Cardiac septum (tissue), 1 donor: ENCODE measurements at regions not wholly inside any gene's neighbourhood (a gene's known extent, or its start where the extent isn't known, plus 50 kb on each side); places are given as distances from the start of the nearest gene placed in this dataset.

Source experiments
- DNase-seq: peaks from one replicate; pipeline ENCODE4 v3.0.0-alpha.2; 2020; ENCODE audit warnings: low spot score
- intact Hi-C: fragments of 100-400 bp; cut with DNase I; formaldehyde crosslinking; loops from one replicate; pipeline ENCODE4 v1.14.0; 2022
- donor health status: DM: no; HTN: no; CAD: no.

DNA sequence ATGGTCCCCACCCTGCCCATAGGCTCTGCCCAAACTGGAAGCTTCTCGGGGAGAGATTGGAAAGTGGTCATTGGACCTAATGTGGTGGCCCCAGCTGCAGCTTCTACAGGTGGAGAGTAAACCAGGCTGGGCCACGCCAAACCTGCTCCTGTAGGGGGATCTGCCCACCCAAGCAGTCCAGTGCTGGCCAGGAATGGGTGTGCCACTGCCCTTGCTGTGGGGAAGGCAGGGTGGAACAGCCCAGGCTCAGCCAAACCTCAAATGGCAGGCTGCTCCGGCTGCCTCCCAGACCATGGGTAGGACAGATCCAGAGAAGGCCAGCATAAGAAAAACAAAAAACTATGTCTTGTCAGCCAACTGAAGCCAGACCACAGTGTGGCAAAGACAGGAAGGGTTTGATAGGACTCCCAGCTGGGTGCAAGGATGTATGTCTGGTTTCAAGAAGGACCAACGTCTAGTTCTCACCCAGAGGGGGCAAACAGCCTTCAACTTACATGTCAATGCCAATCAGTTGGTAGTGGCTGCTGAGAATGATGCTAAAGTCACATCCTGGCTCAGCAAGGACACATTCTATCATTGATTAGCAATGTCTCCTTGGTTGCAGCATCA, 267.3 kb downstream of the UACA start:
- intact Hi-C loops, result no loop called here
- no peak for DNase-seq

DNA sequence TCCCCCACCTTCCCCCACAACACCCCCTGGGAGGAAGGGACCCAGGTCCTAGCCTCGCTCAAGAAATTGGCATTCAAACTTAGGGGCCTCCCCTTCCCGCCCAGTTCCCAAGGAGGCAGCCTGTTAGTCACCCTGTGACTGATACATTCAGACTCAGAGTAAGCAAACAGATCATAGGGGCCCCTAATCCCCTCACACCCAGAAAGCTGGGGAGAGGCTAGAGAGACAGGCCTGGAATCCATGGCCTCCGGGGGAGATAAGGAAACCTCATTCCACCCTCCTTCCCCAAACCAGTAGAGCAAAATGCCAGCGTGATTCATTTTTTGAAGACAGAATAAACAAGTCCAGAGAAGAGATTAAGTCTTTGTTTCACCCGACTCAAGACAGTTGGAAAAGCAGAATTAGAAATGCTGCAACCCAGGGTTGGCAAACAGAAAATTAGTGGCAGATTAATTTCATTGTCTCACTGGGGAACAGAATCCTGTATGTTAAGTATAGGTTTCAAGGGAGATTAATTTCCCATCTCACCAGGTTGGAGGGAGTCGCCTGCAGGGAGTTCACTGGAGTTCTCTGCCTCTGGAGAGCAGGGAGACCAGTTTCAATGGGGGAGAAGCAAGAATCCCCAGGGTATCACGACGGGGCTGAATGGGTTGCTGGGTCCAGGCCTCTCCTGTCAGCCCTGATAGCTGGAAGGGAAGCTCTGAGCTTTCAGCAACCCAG, 268.3 kb downstream of the UACA start:
- intact Hi-C loops, result no loop called here
- no peak for DNase-seq

DNA sequence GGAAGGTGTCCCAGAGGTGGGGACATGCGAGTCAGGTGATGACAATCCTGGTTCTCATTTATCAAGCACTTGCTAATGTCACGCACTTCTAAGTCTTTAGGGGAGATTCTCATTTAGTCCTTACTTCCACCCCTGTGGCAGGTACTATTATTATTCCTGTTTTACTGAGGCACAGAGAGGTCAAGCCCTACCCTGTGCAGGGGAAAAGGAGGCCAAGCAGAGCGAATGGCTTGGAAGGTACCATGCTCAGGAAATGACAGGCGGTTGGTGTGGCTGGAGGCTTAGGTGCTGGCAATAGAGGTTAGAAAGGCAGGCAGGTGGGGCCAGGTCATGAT, 268.9 kb downstream of the UACA start:
- intact Hi-C loops, result no loop called here
- DNase-seq, result no peak

DNA sequence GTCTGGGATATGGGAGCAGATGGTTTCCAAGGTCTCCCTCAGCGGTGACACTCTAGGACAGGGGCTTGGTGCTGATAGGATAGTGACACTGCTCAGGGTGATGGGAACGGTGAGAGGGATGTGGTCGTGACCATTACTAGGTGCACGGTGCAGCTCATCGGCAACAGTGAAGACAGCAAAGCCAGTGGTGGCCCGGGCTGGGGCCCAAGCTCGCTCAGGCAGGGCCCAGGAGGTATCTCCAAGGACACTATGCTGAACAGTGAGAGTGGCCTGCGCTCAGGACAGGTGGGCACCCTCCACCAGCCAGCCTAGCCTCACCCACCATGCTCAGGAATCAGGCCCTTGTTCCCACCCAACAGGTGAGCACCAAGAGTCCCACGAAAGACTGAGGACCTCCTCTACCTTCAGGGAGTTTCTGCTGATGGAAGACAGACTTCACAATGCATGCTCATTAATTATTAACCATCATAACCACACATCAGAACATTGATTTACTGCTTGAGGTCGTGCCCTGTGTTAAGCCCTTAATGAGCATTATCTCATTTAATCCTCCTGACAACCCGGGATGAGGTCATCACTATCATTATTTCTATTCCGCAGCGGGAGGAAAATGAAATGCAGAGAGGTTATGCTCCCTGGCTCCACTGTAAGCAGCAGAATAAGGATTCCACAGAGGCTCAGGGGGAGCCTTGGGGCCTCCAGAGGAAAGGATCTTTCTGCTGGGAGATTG, 269.4 kb downstream of the UACA start:
- intact Hi-C loops, result no loop called here
- DNase-seq, result no peak

DNA sequence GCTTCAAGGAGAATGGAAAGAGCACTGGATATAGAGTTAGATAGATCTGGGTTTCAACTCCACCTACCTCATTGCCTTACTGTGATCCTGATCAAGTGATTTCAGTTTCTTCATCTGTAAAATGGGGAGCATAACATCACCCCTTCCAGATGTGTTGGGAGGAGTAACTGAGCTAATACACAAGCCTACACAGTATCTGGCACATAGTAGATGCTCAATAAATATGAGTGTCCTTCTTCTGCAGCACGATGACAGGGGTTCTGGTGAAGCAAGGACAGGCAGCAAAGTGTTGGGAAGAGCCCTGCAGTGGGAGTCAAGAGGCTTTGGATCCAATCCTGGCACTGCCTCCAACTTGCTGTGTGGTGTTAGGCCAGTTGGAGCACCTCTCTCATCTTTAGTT, 270.0 kb downstream of the UACA start:
- intact Hi-C loops, result no loop called here
- no peak for DNase-seq

DNA sequence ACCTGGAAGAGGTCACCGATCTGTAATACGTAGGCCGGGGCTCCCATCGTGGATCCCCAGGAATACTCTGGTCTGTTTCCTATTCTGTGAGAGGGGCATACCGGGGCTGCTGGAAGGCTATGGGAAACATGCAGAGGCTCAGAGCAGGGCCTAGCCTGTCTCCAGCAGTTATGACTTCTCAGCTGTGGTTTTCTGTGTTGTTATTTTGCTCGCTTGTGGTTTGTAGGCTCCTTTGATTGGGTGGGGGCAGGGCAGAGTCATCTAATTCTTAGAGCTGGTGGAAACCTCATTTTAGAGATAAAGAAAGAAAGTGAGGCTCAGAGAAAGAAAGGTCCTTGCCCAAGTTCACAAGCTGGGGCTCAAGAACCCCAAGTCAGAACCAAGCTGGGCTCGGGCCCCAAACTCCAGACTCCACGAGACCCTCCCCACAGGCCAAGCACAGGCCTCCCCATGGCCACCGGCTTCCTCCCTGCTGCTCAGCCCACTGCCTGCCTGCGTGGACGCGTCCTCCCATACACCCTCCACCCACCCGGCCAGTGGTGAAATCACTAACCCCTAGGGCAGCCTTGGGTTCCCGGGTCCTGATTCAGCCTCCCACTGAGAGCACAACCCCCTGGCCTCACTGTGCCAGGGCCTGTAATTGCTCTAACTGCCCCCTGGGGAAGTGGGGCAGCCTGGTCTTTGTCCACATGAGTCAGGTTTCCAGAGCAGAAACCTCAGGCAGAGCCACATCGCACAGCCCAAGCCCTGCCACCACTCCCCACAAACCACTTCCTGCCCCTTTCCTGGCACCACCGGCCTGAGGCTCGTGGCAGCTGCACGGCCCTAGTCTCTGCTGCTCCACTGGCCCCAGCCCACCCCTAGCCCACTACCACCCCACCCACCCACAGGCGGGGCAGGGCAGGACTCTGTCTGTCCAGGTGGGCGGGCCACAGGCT, 270.8 kb downstream of the UACA start:
- peak; percentile 92 for DNase-seq
- intact Hi-C loops, result no loop called here

DNA sequence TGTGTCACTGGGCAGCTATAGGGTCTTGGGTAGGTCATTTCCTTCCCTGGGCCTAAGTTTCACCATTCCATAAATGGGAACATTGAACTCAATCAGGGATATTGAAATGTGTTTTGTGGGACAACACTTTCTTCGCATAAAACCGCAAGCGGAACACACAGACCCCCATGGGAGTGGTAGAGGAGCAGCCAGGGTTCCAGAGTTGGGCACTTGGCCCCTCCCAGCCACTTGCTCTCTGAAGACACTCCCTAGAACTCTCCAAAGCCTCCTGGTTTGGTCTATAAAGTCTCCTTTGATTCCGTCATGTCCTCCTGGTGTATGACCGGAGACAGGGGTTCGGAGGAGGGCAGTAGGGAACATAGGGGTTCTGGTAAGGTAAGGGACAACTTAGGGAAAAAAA, 271.7 kb downstream of the UACA start:
- intact Hi-C loops, result no loop called here
- DNase-seq, result no peak

DNA sequence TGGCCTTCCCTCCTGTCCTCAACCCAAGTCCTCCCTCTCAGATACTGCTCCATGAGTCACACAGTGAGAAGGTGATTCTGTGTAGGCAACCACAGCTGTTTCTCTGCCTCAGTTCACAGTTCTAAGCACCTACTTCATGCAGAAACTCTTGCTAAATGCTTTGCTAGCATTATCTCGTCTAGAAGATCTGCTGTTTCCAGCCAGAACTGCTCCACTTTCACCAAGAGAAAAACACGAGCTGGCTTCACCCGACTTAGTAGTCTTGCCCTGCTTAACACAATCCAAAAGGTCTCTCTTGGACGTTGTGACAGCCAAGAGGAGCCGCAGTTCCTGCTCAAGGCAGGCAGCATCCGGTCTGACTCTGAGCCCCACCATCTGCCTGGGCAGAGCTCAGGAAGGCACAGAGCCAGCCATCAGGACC, 272.1 kb downstream of the UACA start:
- intact Hi-C loops, result no loop called here
- no peak for DNase-seq

DNA sequence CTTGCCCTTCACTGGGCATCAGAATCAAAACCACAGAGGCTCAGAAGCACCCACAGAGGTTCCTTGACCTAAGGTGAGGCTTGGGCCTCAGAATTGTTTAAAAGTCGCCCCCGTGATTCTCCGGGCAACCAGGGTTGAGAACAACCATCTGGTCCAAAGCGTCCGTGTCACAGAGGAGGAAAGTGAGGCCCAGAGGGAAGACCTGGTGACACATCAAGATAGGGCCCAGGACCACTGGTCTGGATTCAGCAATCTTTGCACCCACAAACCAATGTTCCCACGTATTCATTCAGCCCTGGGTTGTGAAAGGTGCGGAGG, 272.6 kb downstream of the UACA start:
- intact Hi-C loops, result no loop called here
- no peak for DNase-seq

DNA sequence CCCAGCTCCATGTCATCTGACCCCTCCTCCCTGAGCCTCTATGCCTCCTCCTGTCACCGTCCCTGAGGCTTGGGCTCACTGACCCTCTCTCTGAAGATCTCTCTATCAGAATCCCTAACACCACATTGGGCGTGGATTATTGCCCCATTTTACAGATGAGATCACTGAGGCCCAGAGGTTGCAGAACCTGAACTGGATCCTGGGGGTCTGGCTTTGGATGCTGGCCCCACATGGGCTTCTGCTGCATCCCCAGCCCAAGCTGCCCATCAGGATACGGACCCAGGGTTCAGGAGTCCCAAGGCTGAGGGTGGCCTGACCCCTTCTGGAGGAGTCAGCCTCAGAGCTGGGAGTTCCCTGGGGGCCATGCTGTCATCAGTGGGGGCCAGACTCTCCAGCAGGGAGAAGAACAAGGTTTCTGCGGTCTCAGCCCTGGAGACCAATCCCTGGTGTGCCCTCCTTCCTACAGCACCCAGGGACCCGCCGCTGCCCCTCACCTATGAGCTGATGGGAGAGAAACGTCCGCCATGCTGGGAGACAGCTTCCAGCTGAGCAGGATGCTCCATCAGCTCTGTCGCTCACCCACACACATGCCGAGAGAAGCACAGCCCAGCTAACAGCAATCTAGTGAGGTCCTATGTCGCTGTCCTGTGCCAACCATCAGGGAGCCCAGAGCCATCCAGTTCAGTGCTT, 273.1 kb downstream of the UACA start:
- intact Hi-C loops, result no loop called here
- DNase-seq, result no peak

DNA sequence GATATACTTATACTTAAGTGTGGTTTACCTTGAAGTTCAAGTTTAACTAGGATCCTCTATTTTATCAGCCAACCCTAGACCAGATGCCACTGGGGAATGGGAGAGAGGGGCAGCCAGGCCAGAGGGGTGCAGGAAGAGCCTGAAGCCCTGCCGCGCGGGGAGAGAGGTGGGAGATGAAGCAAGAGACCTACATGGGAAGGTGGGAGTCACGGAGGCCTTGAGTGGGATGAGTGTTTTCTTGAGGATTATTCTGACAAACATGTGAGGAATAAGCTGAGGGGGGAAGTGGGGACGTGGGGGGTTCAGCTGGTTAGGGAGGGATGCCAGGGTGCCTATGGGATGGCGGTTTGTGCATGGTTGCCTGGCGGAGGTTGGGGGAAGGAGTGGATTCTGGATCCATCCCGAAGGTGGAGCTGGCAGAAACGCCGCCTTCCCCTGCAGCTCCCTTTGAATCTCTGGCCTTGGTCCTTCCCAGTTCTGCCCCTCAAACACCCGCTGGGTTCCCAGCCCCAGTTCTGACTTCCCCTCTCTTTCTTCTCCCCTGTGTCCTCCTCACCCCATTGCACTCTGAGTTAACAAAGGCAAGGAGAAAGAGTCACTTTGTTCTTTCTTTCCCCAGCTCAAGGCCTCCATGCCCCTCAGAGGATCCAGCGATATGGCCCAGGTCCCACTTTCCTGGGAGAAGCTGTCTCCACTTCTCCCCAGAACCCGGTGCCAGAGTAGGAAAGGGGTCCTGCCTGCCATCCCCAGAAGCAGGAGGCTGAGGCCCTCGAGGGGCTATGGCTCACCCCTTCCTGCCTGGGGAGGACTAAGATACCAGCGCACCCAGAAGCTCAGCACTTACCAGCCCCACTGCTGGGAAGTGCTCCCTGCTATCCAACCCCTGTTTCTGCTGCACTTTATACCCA, 274.2 kb downstream of the UACA start:
- DNase-seq, result no peak
- intact Hi-C loops, result loop anchor here (2.0 to 5.0 kb wide), 2 partner anchors 967 to 1010 kb away; no protein-coding TSS in a partner anchor

DNA sequence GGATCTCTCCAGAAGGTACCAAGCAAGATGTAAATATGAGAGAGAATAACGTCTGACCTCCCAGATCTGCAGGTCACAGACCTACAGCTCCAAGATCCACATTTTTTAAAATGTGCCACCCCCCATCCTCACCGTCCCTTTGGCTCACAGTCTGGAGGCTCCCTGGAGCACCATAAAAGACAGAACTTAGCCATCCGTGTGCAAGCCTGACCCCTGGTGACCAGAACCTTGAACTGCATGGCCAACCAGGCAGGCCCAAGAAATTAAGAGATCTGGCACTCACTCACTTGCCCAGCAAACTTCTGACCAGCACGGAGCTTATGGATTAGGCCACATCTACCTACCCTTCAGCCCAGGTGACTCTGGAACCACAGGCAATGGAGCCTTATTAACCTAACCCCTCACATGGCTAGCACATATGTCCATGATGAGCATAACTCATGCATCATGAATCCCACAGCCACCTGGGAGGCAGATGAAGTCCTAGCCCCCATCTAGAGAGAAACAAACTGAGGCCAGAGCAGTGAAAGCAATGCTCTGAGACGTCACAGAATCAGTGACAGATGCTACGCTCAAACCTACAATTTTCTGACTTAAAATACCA, 275.3 kb downstream of the UACA start:
- DNase-seq, result peak; percentile 90
- intact Hi-C loops, result loop anchor here (2.0 to 5.0 kb wide), 2 partner anchors 966 to 1009 kb away; no protein-coding TSS in a partner anchor

DNA sequence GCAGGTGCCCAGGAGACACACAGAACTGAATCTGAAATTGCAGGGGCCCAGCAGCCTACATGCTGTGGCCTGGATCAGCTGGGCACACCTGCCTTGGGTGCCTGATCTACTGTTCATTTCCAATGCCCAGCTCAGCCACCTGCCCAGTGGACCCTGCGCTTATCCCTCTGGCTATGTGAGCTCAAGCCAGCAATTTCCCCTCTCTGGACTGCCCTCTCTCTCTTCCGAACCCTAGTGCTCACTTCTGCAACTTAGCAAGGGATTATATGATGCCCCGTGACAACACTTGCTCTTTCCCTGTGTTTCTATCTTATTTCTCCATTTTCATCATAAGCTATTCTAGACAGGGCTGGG, 276.0 kb downstream of the UACA start:
- intact Hi-C loops, result loop anchor here (5.0 kb wide), 1 partner anchor 965 kb away; no protein-coding TSS in a partner anchor
- no peak for DNase-seq

DNA sequence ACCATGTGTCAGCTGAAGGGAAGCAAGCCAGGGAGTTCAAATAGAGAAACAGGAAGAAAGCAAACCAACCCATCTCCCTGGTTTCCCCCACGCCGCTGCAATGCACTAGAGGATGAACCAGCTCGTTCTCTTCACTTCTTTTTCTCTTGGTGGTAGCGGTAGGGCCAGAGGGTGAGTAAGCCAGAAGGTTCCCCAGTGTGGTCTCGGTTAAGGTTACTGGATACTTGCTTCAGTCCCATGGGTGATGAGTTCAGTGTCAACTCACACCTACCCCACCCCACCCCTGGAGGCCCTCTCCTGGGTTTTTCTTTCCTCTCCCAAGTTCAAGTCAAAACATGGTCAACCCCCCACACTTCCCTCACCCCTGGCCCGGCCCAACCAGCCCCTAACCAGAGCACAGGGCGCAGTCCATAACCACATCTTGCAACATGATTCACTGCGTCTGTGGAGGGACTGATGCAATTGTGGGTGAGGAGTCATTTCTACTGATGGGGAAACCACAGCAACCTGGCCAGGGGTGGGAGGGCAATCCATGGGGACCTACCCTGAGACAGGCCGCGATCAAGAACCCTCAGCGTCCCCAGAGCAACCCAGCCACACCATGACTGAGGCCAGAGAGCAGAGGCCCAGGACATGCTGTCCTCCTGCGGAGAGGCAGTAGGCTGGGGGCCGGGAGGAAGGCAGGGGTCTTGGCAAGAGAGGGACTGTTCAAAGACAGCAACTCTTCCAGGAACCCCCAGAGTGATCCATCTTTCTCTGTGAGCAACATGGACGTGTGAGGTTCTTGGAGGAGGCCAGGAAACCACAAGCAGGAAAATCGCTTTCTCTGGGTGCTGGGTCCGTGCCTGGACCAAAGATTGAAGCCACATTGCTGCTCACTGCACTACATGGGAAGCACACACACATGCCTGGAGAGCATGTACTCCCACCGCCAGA, 276.6 kb downstream of the UACA start:
- peak; percentile 85 for DNase-seq
- intact Hi-C loops, result loop anchor here (5.0 kb wide), 1 partner anchor 964 kb away; no protein-coding TSS in a partner anchor

DNA sequence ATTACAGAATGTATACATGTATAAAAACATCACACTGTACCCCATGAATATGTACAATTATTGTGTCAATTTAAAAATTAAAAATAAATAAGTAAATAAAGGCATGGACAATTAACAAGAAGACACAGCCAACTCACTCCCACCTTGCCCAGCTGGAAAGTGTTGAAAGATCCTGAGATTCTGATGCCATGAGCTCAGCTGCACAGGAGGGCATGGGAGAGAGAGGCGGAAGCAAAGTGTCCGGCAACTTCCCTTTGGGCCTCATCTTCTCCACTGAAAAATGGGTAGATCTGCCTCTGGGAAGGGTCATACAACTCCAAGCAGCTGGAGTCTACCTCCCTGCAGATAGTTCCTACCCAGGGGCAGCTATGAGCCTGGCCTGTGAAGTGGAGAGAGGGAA, 277.3 kb downstream of the UACA start:
- intact Hi-C loops, result loop anchor here (5.0 kb wide), 1 partner anchor 964 kb away; no protein-coding TSS in a partner anchor
- DNase-seq, result no peak

DNA sequence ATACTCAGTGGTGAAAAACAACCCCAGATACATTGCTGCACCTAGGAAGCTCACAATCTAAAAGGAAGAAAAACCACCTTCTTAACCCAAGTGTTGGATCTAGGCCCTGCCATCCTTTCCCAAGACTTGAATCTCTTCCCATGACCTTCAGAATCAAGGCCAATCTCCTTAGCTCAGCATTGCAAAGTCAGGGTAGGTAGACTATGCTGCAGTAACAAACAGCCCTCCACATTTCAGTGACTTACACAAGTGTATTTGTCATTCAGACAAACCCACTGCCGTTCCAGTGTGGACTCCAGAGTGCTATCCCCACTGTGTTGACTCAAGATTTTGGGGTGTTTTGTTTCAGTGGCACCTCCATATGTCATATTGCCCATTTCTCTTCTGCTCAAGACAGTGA, 278.4 kb downstream of the UACA start:
- intact Hi-C loops, result loop anchor here (5.0 kb wide), 1 partner anchor 963 kb away; no protein-coding TSS in a partner anchor
- DNase-seq, result no peak

DNA sequence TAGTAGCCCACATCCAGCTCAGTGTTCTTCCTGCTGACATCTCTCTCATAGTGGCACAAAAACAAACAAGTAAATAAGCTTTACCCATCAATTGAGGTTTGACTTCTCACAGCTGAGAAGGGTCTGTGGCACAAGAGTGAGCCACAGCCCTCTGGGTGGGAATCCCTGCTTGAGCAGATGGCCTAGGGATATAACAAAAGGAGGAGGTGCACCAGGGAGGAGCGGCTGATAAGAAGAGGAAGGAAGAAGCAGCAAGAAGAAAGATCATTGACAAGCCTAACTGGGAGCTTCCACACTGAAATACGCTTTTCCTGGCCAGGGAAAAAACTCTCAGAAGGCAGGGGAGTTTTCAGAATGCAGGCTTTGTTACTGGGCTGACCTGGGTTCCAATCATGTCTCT, 279.8 kb downstream of the UACA start:
- intact Hi-C loops, result no loop called here
- DNase-seq, result no peak
